ENCODE measurements at regions not wholly inside any gene's neighbourhood (a gene's known extent, or its start where the extent isn't known, plus 50 kb on each side); places are given as distances from the start of the nearest gene placed in this dataset.

DNA sequence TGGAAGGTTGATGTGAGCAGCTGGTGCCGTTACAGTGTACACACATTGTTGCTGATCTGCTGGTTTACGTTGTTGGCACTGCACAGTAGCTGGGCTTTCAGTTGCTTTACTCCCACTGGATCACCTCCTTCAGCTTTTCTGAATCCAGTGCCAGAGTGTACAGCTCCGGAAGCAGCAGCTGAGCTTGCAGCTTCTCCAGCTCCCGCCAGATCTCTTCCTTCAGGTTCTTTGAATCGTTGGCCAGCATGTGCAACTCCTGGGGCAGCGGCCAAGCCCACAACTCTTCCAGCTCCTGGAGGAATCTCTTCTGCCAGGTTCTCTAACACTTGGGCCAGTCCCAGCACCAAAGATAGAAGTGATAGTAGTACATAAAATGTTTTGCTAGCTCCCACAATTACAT is 149.7 kb upstream of the RRP15 start:
- TF ChIP-seq EZH2phosphoT487 (IDR thresholded peaks at IDR 0.05; ENCODE audit: low read depth), result no peak
- TF ChIP-seq, protein P1, sequence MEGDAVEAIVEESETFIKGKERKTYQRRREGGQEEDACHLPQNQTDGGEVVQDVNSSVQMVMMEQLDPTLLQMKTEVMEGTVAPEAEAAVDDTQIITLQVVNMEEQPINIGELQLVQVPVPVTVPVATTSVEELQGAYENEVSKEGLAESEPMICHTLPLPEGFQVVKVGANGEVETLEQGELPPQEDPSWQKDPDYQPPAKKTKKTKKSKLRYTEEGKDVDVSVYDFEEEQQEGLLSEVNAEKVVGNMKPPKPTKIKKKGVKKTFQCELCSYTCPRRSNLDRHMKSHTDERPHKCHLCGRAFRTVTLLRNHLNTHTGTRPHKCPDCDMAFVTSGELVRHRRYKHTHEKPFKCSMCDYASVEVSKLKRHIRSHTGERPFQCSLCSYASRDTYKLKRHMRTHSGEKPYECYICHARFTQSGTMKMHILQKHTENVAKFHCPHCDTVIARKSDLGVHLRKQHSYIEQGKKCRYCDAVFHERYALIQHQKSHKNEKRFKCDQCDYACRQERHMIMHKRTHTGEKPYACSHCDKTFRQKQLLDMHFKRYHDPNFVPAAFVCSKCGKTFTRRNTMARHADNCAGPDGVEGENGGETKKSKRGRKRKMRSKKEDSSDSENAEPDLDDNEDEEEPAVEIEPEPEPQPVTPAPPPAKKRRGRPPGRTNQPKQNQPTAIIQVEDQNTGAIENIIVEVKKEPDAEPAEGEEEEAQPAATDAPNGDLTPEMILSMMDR (IDR thresholded peaks at IDR 0.05; ENCODE audit: low read depth, low read length), result no peak
- Histone ChIP-seq H4K20me1 (ENCODE audit: insufficient read depth, low read length) (no peaks in the 10 kb centered on the region), H3K79me2 (ENCODE audit: low read length) (no peaks in the 10 kb centered on the region), H3K9ac (ENCODE audit: low read length) (no peak overlapping the region), H3K27ac (ENCODE audit: low read length) (no peak overlapping the region), H3K4me2 (ENCODE audit: low read length) (no peak overlapping the region), H3K4me1 (ENCODE audit: low read length) (no peaks in the 10 kb centered on the region), H3K4me3 (ENCODE audit: low read length) (no peak overlapping the region), H3K27me3 (ENCODE audit: low read depth, low read length) (no peaks in the 10 kb centered on the region), H3K9me3 (ENCODE audit: insufficient read depth, low read length) (no peaks in the 10 kb centered on the region), H3K36me3 (replicated peaks; ENCODE audit: low read depth, low read length) (no peaks in the 10 kb centered on the region), H2AFZ (ENCODE audit: low read depth, low read length) (no peak overlapping the region)

DNA sequence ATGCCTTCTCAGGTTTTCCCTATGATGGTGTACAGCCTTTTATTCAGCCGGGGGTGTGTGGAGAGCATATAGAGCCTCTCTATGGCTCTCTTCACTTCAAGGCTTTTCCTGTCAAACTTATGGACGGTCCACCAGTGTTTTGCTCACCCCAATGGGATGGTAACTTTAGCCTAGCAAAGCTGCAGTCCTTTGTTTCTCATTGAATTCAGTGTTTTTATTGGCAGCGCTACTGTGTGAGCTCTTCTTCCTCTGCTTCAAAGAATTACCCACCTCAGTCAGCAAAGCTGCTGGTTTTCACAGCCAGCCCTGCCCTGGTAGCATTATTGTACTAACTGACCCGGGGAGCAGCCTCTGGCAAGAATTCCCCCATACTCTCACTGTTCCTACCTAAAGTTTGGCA is 145.3 kb upstream of the RRP15 start:
- no peak overlapping the region for H3K9ac ChIP-seq (ENCODE audit: low read length)
- no peak overlapping the region for H3K4me2 ChIP-seq (ENCODE audit: low read length)
- H2AFZ ChIP-seq (ENCODE audit: low read depth, low read length), result no peak overlapping the region
- no peak for TF ChIP-seq EZH2phosphoT487 (IDR thresholded peaks at IDR 0.05; ENCODE audit: low read depth)
- TF ChIP-seq, protein P1 (IDR thresholded peaks at IDR 0.05; ENCODE audit: low read depth, low read length), result no peak
- no peaks in the 10 kb centered on the region for H3K36me3 ChIP-seq (replicated peaks; ENCODE audit: low read depth, low read length)
- no peaks in the 10 kb centered on the region for H3K4me1 ChIP-seq (ENCODE audit: low read length)
- no peak overlapping the region for H3K4me3 ChIP-seq (ENCODE audit: low read length)
- no peaks in the 10 kb centered on the region for H3K27me3 ChIP-seq (ENCODE audit: low read depth, low read length)
- no peaks in the 10 kb centered on the region for H3K79me2 ChIP-seq (ENCODE audit: low read length)
- H3K9me3 ChIP-seq (ENCODE audit: insufficient read depth, low read length), result no peaks in the 10 kb centered on the region
- H3K27ac ChIP-seq (ENCODE audit: low read length), result no peak overlapping the region
- no peaks in the 10 kb centered on the region for H4K20me1 ChIP-seq (ENCODE audit: insufficient read depth, low read length)

DNA sequence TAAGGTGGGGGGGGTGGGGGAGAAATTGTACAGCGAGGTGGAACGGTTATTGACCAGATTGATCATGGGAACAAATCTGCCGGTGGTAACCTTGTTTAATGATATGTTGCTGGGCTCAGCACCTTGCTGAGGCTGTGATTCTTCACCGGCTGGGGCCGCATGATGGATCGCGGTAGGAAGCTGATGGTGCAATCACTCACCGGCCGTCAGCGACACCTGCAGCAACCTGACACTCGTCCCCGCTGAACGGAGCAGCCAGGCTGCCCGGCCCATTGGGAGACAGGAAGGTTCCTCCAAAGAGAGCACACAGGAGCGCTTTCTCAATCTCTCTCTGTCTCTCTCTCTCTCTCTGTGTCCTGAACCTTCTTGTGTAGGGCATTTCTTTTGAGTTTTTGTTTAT is 128.5 kb upstream of the RRP15 start:
- no peak overlapping the region for H2AFZ ChIP-seq (ENCODE audit: low read depth, low read length)
- TF ChIP-seq EZH2phosphoT487 (IDR thresholded peaks at IDR 0.05; ENCODE audit: low read depth), result no peak
- TF ChIP-seq, protein P1 (IDR thresholded peaks at IDR 0.05; ENCODE audit: low read depth, low read length), result no peak
- H3K4me3 ChIP-seq (ENCODE audit: low read length), result no peak overlapping the region
- H3K27ac ChIP-seq (ENCODE audit: low read length), result no peak overlapping the region
- H3K9ac ChIP-seq (ENCODE audit: low read length), result no peak overlapping the region
- H3K9me3 ChIP-seq (ENCODE audit: insufficient read depth, low read length), result no peaks in the 10 kb centered on the region
- peaks cover 6% of the 10 kb centered on the region; the same call in 1 of the 2 replicates for H3K4me1 ChIP-seq (ENCODE audit: low read length)
- H3K36me3 ChIP-seq (replicated peaks; ENCODE audit: low read depth, low read length), result no peaks in the 10 kb centered on the region
- H3K4me2 ChIP-seq (ENCODE audit: low read length), result no peak overlapping the region
- no peaks in the 10 kb centered on the region for H4K20me1 ChIP-seq (ENCODE audit: insufficient read depth, low read length)
- H3K79me2 ChIP-seq (ENCODE audit: low read length), result no peaks in the 10 kb centered on the region
- no peaks in the 10 kb centered on the region for H3K27me3 ChIP-seq (ENCODE audit: low read depth, low read length)

DNA sequence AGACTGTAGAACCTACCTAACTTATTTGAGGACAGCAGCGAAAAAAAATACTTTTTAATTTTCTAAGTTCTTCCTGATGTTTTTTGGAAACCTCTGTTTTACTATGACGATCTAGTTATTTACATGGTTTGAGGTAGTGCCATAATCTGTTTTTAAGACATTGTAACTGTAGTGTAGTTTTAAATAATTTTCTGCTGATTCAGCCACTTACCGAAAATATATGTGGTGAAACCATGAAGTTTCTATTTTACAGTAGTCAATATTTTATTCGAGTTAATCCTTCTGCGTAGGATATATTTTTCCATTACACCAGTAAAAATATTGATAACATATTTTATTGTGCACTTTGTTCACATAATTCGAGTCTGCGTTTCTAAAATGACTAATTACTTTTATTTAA is 121.7 kb upstream of the RRP15 start:
- no peak overlapping the region for H3K4me2 ChIP-seq (ENCODE audit: low read length)
- H3K9me3 ChIP-seq (ENCODE audit: insufficient read depth, low read length), result no peaks in the 10 kb centered on the region
- no peaks in the 10 kb centered on the region for H4K20me1 ChIP-seq (ENCODE audit: insufficient read depth, low read length)
- no peak overlapping the region for H3K27ac ChIP-seq (ENCODE audit: low read length)
- H2AFZ ChIP-seq (ENCODE audit: low read depth, low read length), result no peak overlapping the region
- no peak overlapping the region for H3K9ac ChIP-seq (ENCODE audit: low read length)
- no peak overlapping the region for H3K4me3 ChIP-seq (ENCODE audit: low read length)
- TF ChIP-seq, protein P1 (IDR thresholded peaks at IDR 0.05; ENCODE audit: low read depth, low read length), result no peak
- no peak for TF ChIP-seq EZH2phosphoT487 (IDR thresholded peaks at IDR 0.05; ENCODE audit: low read depth)
- no peaks in the 10 kb centered on the region for H3K79me2 ChIP-seq (ENCODE audit: low read length)
- no peaks in the 10 kb centered on the region for H3K36me3 ChIP-seq (replicated peaks; ENCODE audit: low read depth, low read length)
- no peaks in the 10 kb centered on the region for H3K4me1 ChIP-seq (ENCODE audit: low read length)
- H3K27me3 ChIP-seq (ENCODE audit: low read depth, low read length), result no peaks in the 10 kb centered on the region; the same call in none of the 2 replicates
